Aorta (tissue), 5 donors: ENCODE measurements at regions not wholly inside any gene's neighbourhood (a gene's known extent, or its start where the extent isn't known, plus 50 kb on each side); places are given as distances from the start of the nearest gene placed in this dataset.
"Not testable (repeated sequence)": the region's sequence is repeated elsewhere in the genome, so short reads cannot be mapped to it uniquely, and the experiment has no call there.

Experiments
- ATAC-seq: fragments of 200-7000 bp; cut with Tn5 transposase; one replicate; pipeline ENCODE4 v1.9.1; 2022; ENCODE audit warnings: moderate library complexity; ENCODE audit not compliant: low FRiP score
- DNase-seq, 2 donors: peaks; one replicate each; pipeline ENCODE4 v3.0.0-alpha.2; 2020
- H3K27ac ChIP-seq, 2 donors: one replicate each; pipeline ENCODE4 v1.5.1; 2013; ENCODE audit warnings: low read length in 2 of 2, mild to moderate bottlenecking in 2 of 2, moderate library complexity in 2 of 2, control low read depth in 1 of 2, inconsistent platforms in 1 of 2, low read depth in 1 of 2
- H3K27me3 ChIP-seq, 2 donors: one replicate each; pipeline ENCODE4 v1.6.1; 2013; ENCODE audit warnings: control low read depth in 1 of 2, low read length in 1 of 2, mild to moderate bottlenecking in 1 of 2, moderate library complexity in 1 of 2; ENCODE audit not compliant: insufficient read depth in 2 of 2, control insufficient read depth in 1 of 2
- H3K36me3 ChIP-seq, 2 donors: one replicate each; pipeline ENCODE4 v1.6.1; 2013; ENCODE audit warnings: control low read depth in 1 of 2, low read length in 1 of 2, mild to moderate bottlenecking in 1 of 2; ENCODE audit not compliant: insufficient read depth in 2 of 2, control insufficient read depth in 1 of 2
- H3K4me1 ChIP-seq, 2 donors: one replicate each; pipeline ENCODE4 v1.6.1; 2013; ENCODE audit warnings: low read length in 2 of 2, control low read depth in 1 of 2, mild to moderate bottlenecking in 1 of 2, moderate library complexity in 1 of 2; ENCODE audit not compliant: insufficient read depth in 2 of 2, control insufficient read depth in 1 of 2
- H3K4me3 ChIP-seq, 2 donors: one replicate each; pipeline ENCODE4 v1.5.1; 2013; ENCODE audit warnings: low read length in 2 of 2, control low read depth in 1 of 2, mild to moderate bottlenecking in 1 of 2
- H3K9me3 ChIP-seq: one replicate; pipeline ENCODE4 v1.6.1; 2013; ENCODE audit warnings: mild to moderate bottlenecking, low read length; ENCODE audit not compliant: control insufficient read depth
- WGBS, 2 donors: extraction: QIAGEN DNeasy Blood & Tissue Kit; methylation state at CpG; one replicate each; pipeline ENCODE4 v1.1.7; 2013; 5-methylcytosine and 5-hydroxymethylcytosine counted together
- intact Hi-C, 2 donors: fragments of 100-400 bp; cut with DNase I; formaldehyde crosslinking; loops; one replicate each; pipeline versions ENCODE4 v1.14.2 to v1.15.0; 2022
- donor health status: healthy with polysubstance abuse.
- donor health status: Bipolar disorder and iron deficiency.
- donor health status: DM: no; HTN: no; CAD: no.
- donor health status: DM: no; HTN: no; CAD: no.
- donor health status: DM: yes; HTN: yes; CAD: no.

- H3K9me3 ChIP-seq: peaks cover 1% of the 10 kb centered on the region
- DNase-seq (no peak), ATAC-seq (no peak)
- no peak overlapping the region for H3K4me3 ChIP-seq
- H3K4me1 ChIP-seq: no peaks in the 10 kb centered on the region
- intact Hi-C loops: no loop called here
- no peak overlapping the region for H3K27ac ChIP-seq
- H3K27me3 ChIP-seq: no peaks in the 10 kb centered on the region
- no peaks in the 10 kb centered on the region for H3K36me3 ChIP-seq
Observed at GRCh38 chrX:43266487-43266886, 389.6 kb upstream of the MAOA start.

GRCh38 chrX:43267652-43268051, 388.4 kb upstream of the MAOA start:
- DNase-seq: no peak
- Histone ChIP-seq H3K4me3 (no peak overlapping the region), H3K27ac (no peak overlapping the region), H3K4me1 (no peaks in the 10 kb centered on the region), H3K27me3 (no peaks in the 10 kb centered on the region), H3K9me3 (peaks cover 1% of the 10 kb centered on the region), H3K36me3 (no peaks in the 10 kb centered on the region)
- no peak for ATAC-seq
- intact Hi-C loops: no loop called here
- WGBS, 2 donors: 75 to 89% methylated on average over 5 of the region's 5 CpGs

GRCh38 chrX:43269201-43269600, 386.9 kb upstream of the MAOA start:
- DNase-seq (no peak), ATAC-seq (no peak)
- H3K27ac ChIP-seq: no peak overlapping the region
- intact Hi-C loops: no loop called here
- H3K9me3 ChIP-seq: peaks cover 1% of the 10 kb centered on the region
- no peaks in the 10 kb centered on the region for H3K4me1 ChIP-seq
- no peaks in the 10 kb centered on the region for H3K36me3 ChIP-seq
- no peak overlapping the region for H3K4me3 ChIP-seq
- no peaks in the 10 kb centered on the region for H3K27me3 ChIP-seq

- 85 to 95% methylated on average over 8 of the region's 8 CpGs for WGBS, 2 donors
- H3K9me3 ChIP-seq: no peaks in the 10 kb centered on the region
- intact Hi-C loops: no loop called here
- no peak overlapping the region for H3K27ac ChIP-seq
- no peaks in the 10 kb centered on the region for H3K4me1 ChIP-seq
- DNase-seq (no peak), ATAC-seq (no peak)
- H3K4me3 ChIP-seq: no peak overlapping the region
- H3K36me3 ChIP-seq: no peaks in the 10 kb centered on the region
- H3K27me3 ChIP-seq: no peaks in the 10 kb centered on the region
Observed at GRCh38 chrX:43277879-43278278, 378.2 kb upstream of the MAOA start.

GRCh38 chrX:43278440-43278839, 377.7 kb upstream of the MAOA start:
- intact Hi-C loops: no loop called here
- H3K9me3 ChIP-seq: no peaks in the 10 kb centered on the region
- WGBS, 2 donors: 90 to 95% methylated on average over 19 of the region's 19 CpGs

GRCh38 chrX:43279341-43279808, 376.7 kb upstream of the MAOA start:
- H3K4me3 ChIP-seq: no peak overlapping the region
- DNase-seq (no peak), ATAC-seq (no peak)
- H3K36me3 ChIP-seq: no peaks in the 10 kb centered on the region
- H3K9me3 ChIP-seq: no peaks in the 10 kb centered on the region
- no peaks in the 10 kb centered on the region for H3K4me1 ChIP-seq
- H3K27ac ChIP-seq: no peak overlapping the region
- intact Hi-C loops: no loop called here
- 85 to 96% methylated on average over 33 to 38 of the region's 38 CpGs for WGBS, 2 donors
- H3K27me3 ChIP-seq: no peaks in the 10 kb centered on the region

More at GRCh38 chrX:43278440-43278839, 377.7 kb upstream of the MAOA start:
- no peaks in the 10 kb centered on the region for H3K36me3 ChIP-seq
- DNase-seq: no peak
- no peaks in the 10 kb centered on the region for H3K27me3 ChIP-seq
- H3K4me1 ChIP-seq: no peaks in the 10 kb centered on the region
- no peak for ATAC-seq
- no peak overlapping the region for H3K27ac ChIP-seq
- no peak overlapping the region for H3K4me3 ChIP-seq

GRCh38 chrX:43283187-43283586, 372.9 kb upstream of the MAOA start:
- no peak for ATAC-seq
- 49 to 64% methylated on average over 1 of the region's 1 CpG for WGBS, 2 donors
- H3K27me3 ChIP-seq: no peaks in the 10 kb centered on the region

GRCh38 chrX:43311625-43312024, 344.5 kb upstream of the MAOA start:
- H3K27me3 ChIP-seq, intact Hi-C loops, ATAC-seq, DNase-seq, H3K4me3 ChIP-seq, H3K27ac ChIP-seq, H3K36me3 ChIP-seq, H3K4me1 ChIP-seq, H3K9me3 ChIP-seq: not testable (repeated sequence)
- 18 to 29% methylated on average over 4 of the region's 4 CpGs for WGBS, 2 donors

More at GRCh38 chrX:43283187-43283586, 372.9 kb upstream of the MAOA start:
- H3K36me3 ChIP-seq: no peaks in the 10 kb centered on the region
- no peak overlapping the region for H3K4me3 ChIP-seq
- no peaks in the 10 kb centered on the region for H3K9me3 ChIP-seq
- intact Hi-C loops: no loop called here
- no peaks in the 10 kb centered on the region for H3K4me1 ChIP-seq
- DNase-seq: no peak
- no peak overlapping the region for H3K27ac ChIP-seq

GRCh38 chrX:43313035-43313434, 343.1 kb upstream of the MAOA start:
- ATAC-seq (no peak), DNase-seq (no peak)
- H3K9me3 ChIP-seq: no peaks in the 10 kb centered on the region
- no peaks in the 10 kb centered on the region for H3K36me3 ChIP-seq
- no peaks in the 10 kb centered on the region for H3K4me1 ChIP-seq
- no peaks in the 10 kb centered on the region for H3K27me3 ChIP-seq
- no peak overlapping the region for H3K27ac ChIP-seq
- WGBS, 2 donors: 100% methylated on average over 1 of the region's 1 CpG
- no peak overlapping the region for H3K4me3 ChIP-seq
- intact Hi-C loops: no loop called here
